Suprapubic skin (tissue), 4 donors: ENCODE measurements at regions not wholly inside any gene's neighbourhood (a gene's known extent, or its start where the extent isn't known, plus 50 kb on each side); places are given as distances from the start of the nearest gene placed in this dataset.

ENCODE experiments used
- CTCF ChIP-seq, 2 donors: fragments of 200-600 bp in 1 of 2; fragments of 450-650 bp in 1 of 2; sonication (generic) in 1 of 2; IDR thresholded peaks; one replicate each; pipeline ENCODE4 v1.5.1; 2016 to 2019; ENCODE audit warnings: antibody characterized with exemption in 2 of 2, mild to moderate bottlenecking in 1 of 2, moderate library complexity in 1 of 2
- POLR2A ChIP-seq, 2 donors: fragments of 450-650 bp; IDR thresholded peaks; one replicate each; pipeline ENCODE4 v1.6.1; 2017; ENCODE audit warnings: antibody characterized with exemption in 2 of 2, mild to moderate bottlenecking in 2 of 2, moderate library complexity in 2 of 2
- POLR2AphosphoS5 ChIP-seq, 3 donors: sonication (generic); formaldehyde crosslinking; IDR thresholded peaks; one replicate each; pipeline ENCODE4 v1.6.1; 2017; ENCODE audit warnings: antibody characterized with exemption in 3 of 3

- TF ChIP-seq CTCF (IDR thresholded peaks at IDR 0.05) (no peak), POLR2AphosphoS5 (IDR thresholded peaks at IDR 0.05) (no peak), POLR2A (IDR thresholded peaks at IDR 0.05) (no peak)
Observed at GRCh38 chr17:77449373-77449907, 308.7 kb downstream of the SEC14L1 start.
